Central memory CD8-positive, alpha-beta T cell (primary cell): ENCODE measurements at regions not wholly inside any gene's neighbourhood (a gene's known extent, or its start where the extent isn't known, plus 50 kb on each side); places are given as distances from the start of the nearest gene placed in this dataset.
"Not testable (repeated sequence)": the region's sequence is repeated elsewhere in the genome, so short reads cannot be mapped to it uniquely, and the experiment has no call there.

Experiments
- ATAC-seq: fragments of 150-1000 bp; cut with Tn5 transposase; replicated peaks from 2 replicates; pipeline ENCODE4 v1.10.0; 2022; ENCODE audit warnings: mild to moderate bottlenecking, moderate FRiP score, moderate number of reproducible peaks; ENCODE audit not compliant: poor library complexity, severe bottlenecking; ENCODE audit errors: extremely low read depth
- DNase-seq, 2 donors: peaks; one replicate each; pipeline ENCODE4 v3.0.0; 2021; ENCODE audit warnings: low spot score in 2 of 2
- H3K27ac Mint-ChIP-seq: one replicate; pipeline ENCODE4 v1.8.0; 2022; ENCODE audit warnings: low read depth, mild to moderate bottlenecking, moderate library complexity, mixed read lengths
- H3K27me3 Mint-ChIP-seq: one replicate; pipeline ENCODE4 v1.8.0; 2022; ENCODE audit warnings: mixed read lengths
- H3K36me3 Mint-ChIP-seq: one replicate; pipeline ENCODE4 v1.8.0; 2022; ENCODE audit warnings: mild to moderate bottlenecking, moderate library complexity, mixed read lengths; ENCODE audit not compliant: insufficient read depth
- H3K4me1 Mint-ChIP-seq: one replicate; pipeline ENCODE4 v1.8.0; 2022; ENCODE audit warnings: mixed read lengths
- H3K4me3 Mint-ChIP-seq: one replicate; pipeline ENCODE4 v1.8.0; 2022; ENCODE audit warnings: mild to moderate bottlenecking, moderate library complexity, mixed read lengths
- H3K9me3 Mint-ChIP-seq: one replicate; pipeline ENCODE4 v1.8.0; 2022; ENCODE audit warnings: mixed read lengths

DNA sequence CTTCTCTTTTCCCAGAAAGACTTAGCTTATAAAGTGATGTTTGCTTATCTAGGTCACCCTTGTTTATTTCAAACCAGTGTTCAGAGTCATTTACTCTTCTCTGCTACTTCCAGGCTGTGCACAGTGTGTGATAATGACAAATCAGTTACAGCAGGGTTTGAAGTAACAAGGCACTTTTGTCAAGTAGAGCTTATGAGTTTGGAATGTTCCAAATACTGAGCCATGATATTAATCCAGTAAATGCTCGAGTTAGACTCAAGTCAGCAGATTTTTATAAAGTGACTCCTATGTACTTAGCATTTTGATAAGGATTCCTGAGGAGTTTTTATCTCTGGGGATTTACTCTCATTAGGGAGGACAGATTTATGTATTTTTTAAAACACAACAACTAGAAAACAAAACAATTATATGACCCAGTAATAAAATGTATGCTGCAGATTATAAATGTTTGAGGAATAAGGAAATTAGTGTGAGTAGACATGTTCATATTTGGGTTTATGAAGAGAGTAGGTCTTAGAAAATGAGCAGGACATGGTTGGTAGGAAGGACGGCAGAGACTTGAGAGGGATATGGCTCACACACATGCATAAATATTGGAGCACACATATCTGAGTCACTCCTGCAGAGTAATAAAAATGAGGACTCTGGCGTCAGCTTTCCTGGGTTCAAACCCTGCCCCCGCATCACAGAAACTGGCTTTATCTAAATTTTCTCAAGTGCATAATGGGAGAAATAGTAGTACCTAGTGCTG, 271.2 kb downstream of the FBXO8 start:
- H3K36me3 Mint-ChIP-seq: no peaks in the 10 kb centered on the region
- H3K27me3 Mint-ChIP-seq: no peaks in the 10 kb centered on the region
- ATAC-seq (no peak), DNase-seq (no peak)
- no peaks in the 10 kb centered on the region for H3K9me3 Mint-ChIP-seq
- no peak overlapping the region for H3K4me3 Mint-ChIP-seq
- no peak overlapping the region for H3K27ac Mint-ChIP-seq
- H3K4me1 Mint-ChIP-seq: no peaks in the 10 kb centered on the region

DNA sequence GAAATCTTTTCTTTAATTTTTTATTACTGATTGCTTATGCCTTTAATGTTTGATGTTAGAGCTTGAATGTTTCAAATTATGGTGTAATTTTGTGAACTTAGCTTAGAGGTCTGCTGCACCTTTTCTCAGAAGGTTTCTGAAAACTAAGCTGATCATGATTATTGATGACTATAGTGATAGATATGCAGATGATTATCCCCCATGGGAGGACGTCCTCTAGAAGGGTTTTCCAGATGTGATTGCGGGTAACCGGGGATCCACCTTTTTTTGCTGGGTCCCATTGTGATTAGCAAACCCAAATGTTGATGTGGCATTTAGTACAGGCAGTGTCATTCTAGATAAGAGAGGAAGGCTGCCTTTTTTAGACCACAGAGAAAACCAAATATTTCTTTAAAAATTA, 272.9 kb downstream of the FBXO8 start:
- Mint-ChIP-seq H3K4me1 (no peaks in the 10 kb centered on the region), H3K36me3 (no peaks in the 10 kb centered on the region), H3K9me3 (no peaks in the 10 kb centered on the region), H3K27me3 (no peaks in the 10 kb centered on the region), H3K27ac (no peak overlapping the region), H3K4me3 (no peak overlapping the region)
- DNase-seq (no peak), ATAC-seq (no peak)

DNA sequence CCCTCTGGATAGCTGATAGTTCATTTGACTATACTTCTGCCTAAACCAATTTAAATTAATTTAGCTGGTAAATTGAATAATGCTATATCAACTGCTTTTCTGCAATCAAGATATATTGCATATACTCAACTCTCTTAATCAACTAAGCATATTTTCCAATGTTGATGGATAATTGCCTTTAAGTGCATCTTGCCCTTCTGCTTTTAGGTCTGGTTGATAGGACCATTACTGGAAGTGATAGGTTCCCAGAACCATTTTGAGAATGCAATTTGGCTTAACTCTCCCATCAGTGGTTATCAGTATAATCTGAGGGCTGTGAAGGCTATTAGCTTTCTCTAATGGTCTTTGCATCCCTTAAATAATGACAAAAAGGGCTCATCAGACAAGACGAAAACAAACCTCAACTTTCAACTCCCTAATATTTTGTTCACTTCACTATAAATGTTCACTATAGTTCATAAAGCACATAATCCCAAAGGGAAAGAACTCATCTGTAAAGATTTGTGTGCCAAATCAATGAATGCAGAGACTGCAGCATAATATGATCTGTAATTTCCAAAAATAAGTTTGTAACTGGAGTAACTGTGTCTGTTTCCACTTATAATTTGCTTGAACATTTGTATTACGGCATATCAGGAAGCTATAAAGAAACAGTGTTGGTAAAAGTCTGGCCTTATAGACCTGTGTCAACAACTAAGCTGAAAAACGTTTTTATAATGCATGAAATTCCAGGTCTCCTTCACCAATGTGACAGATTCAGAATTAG, 273.6 kb downstream of the FBXO8 start:
- no peaks in the 10 kb centered on the region for H3K9me3 Mint-ChIP-seq
- DNase-seq: no peak
- H3K27me3 Mint-ChIP-seq: no peaks in the 10 kb centered on the region
- H3K4me1 Mint-ChIP-seq: no peaks in the 10 kb centered on the region
- H3K4me3 Mint-ChIP-seq: no peak overlapping the region
- H3K36me3 Mint-ChIP-seq: no peaks in the 10 kb centered on the region
- H3K27ac Mint-ChIP-seq: no peak overlapping the region
- ATAC-seq: no peak

DNA sequence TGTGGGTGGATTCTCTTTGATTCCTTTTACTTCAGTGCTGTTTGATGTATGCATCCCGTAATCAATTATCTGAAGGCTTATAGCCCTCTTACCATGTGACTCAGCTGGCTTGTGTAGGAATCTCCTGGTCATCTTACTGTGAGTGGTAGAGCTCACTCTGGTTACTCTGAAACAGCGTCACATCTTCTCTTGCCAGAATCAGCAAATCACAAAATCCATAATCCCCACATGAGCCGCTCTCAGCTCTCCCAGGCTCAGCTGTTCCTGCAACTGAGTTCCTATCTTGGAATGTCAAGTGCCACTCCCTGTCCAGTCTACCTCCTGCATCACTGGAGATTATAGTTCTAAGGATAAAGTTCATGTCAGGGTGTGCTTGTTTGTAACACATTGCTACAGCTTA, 278.0 kb downstream of the FBXO8 start:
- Mint-ChIP-seq H3K4me3 (no peak overlapping the region), H3K27ac (no peak overlapping the region)

DNA sequence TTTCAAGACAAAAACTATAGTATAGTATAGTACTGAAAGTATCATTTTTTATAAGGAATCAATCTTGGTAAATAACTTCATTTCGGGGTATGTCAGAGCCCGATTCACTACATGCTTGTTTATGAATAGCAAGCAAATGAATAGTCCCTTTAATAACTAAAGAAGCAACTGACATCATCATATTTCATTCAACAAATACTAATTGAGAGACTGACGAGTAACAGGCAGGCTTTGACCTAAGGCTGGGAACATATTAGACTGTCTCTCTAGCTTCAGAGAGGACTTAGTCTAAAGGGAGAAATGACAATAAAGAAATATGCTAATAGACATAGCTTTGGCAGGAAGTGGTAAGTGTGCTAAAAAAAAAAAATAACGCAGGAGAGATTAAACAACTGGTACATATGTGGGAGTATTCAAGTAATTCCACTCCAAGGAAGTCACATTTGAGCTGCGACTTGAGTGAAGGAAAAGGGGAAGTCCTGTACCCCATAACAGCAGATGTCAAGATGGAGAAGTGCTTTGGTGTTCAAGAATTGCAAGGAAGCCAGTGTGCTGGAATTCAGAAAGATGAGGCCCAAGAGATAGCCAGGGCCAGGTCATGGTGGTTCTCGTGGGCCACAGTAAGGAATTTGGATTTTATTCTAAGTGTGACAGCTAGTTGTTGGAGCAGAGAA, 284.9 kb downstream of the FBXO8 start:
- Mint-ChIP-seq H3K36me3 (no peaks in the 10 kb centered on the region), H3K27me3 (no peaks in the 10 kb centered on the region), H3K4me3 (no peak overlapping the region), H3K9me3 (no peaks in the 10 kb centered on the region), H3K4me1 (no peaks in the 10 kb centered on the region), H3K27ac (no peak overlapping the region)
- ATAC-seq (no peak), DNase-seq (no peak)

More for the DNA sequence above, 278.0 kb downstream of the FBXO8 start:
- Mint-ChIP-seq H3K4me1 (no peaks in the 10 kb centered on the region), H3K9me3 (no peaks in the 10 kb centered on the region), H3K36me3 (no peaks in the 10 kb centered on the region), H3K27me3 (no peaks in the 10 kb centered on the region)
- ATAC-seq (no peak), DNase-seq (no peak)

DNA sequence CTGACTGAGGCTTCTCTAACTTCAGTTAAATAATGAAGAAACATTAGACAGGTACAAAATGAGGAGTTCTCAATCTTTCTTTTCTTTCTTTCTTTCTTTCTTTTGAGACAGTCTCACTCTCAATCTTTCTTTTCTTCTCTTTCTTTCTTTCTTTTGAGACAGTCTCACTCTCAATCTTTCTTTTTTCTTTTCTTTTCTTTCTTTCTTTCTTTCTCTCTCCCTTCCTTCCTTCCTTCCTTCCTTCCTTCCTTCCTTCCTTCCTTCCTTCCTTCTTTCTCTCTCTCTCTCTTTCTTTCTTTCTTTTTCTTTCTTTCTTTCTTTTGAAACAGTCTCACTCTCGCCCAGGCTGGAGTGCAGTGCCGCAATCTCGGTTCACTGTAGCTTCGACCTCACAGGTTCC, 287.7 kb downstream of the FBXO8 start:
- H3K4me1 Mint-ChIP-seq, ATAC-seq, DNase-seq, H3K27me3 Mint-ChIP-seq, H3K4me3 Mint-ChIP-seq, H3K36me3 Mint-ChIP-seq, H3K27ac Mint-ChIP-seq, H3K9me3 Mint-ChIP-seq: not testable (repeated sequence)

DNA sequence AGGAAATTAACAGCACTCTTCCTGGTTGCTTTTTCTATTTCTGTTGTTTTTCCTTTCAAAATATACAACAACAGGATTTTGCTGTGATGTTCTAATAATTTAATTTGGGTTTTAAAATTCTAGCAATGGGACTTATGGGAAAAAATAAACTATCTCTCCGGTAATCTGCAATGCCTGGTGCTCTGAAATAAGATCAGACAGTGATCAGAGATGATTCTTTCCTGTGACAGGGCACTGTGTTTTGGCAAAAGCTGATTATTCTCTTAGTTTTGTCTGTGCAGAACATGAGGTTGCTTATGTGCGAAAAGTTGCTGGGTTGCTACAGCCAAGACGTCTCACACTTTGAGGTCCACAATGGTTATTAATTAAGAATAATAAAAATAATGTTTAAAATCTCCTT, 291.7 kb downstream of the FBXO8 start:
- Mint-ChIP-seq H3K27me3 (no peaks in the 10 kb centered on the region), H3K4me3 (no peak overlapping the region), H3K36me3 (no peaks in the 10 kb centered on the region), H3K9me3 (no peaks in the 10 kb centered on the region), H3K27ac (no peak overlapping the region), H3K4me1 (no peaks in the 10 kb centered on the region)
- ATAC-seq (no peak), DNase-seq (no peak)

DNA sequence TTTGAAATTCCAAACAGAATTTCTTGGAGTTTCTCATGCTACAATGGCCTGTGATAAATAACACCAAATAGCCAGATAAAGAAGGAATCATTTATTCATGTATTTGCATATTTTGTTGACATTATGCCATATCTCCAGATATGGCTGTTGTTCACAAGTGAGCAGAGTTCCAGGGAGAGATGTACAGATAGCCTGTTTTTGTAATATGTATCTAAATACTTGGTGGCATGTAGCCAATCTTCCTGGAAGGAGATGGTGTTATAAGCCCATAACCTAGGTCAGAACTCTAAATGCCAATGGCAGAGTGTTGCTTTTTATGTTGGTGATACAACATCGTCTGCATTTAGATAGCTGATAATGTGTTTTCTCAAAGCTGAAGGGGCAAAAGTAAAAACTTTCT, 292.2 kb downstream of the FBXO8 start:
- DNase-seq (no peak), ATAC-seq (no peak)
- no peaks in the 10 kb centered on the region for H3K4me1 Mint-ChIP-seq
- no peak overlapping the region for H3K4me3 Mint-ChIP-seq
- H3K27ac Mint-ChIP-seq: no peak overlapping the region
- no peaks in the 10 kb centered on the region for H3K9me3 Mint-ChIP-seq
- H3K27me3 Mint-ChIP-seq: no peaks in the 10 kb centered on the region
- no peaks in the 10 kb centered on the region for H3K36me3 Mint-ChIP-seq

DNA sequence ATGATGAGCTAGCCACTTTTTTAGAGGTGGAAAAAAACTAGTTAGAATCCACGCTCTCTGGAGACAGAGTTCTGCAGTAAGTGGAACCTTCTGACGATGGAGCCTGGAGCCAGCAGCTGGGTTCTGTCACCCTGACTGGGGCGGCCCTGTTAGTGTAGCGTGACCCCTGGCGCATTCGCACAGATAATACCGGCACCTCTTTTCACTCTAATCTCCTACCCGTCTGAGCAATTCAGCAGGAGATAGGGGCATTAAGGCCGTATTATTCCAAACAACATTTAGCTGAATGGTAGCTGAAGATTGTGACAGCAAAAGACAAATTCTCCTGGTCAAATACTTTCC, 292.6 kb downstream of the FBXO8 start:
- Mint-ChIP-seq H3K27ac (no peak overlapping the region), H3K4me3 (no peak overlapping the region), H3K4me1 (no peaks in the 10 kb centered on the region), H3K9me3 (no peaks in the 10 kb centered on the region), H3K36me3 (no peaks in the 10 kb centered on the region), H3K27me3 (no peaks in the 10 kb centered on the region)
- ATAC-seq: no peak
- no peak for DNase-seq

DNA sequence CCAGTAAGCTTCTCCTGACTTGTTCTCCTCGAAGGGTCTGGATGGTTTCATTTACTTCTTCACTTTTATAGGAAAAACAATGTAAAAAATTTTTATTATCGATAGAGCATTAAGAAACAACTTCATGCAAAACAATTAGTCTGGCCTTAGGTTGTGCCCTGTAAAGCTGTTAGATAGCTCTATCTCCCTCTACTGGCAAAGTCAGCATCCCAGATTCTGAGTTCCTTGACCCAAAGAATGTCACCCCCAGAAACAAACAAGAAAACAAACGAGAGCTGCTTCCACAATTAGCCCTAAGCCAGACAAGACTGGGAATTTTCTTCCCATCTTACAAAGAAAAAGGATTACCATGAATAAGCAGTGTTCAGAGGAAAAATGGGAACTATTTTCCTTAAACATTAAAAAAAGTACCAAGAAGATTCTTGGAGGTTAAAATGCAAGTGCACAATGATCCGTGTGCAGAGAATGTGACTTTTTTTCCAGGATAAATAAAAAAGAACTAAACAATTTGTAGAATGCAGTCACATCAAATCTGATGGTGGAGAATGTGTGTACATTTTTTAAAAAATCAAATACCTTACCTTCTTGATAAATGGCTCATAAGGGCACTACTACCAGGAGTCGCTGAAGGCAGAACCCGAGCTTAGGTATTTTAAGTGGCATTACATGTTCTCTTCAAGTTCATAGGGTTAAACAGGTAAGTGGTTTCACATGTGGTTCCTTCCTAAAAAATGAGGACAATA, 293.2 kb downstream of the FBXO8 start:
- no peaks in the 10 kb centered on the region for H3K36me3 Mint-ChIP-seq
- H3K4me3 Mint-ChIP-seq: no peak overlapping the region
- ATAC-seq: no peak
- H3K4me1 Mint-ChIP-seq: no peaks in the 10 kb centered on the region
- no peaks in the 10 kb centered on the region for H3K9me3 Mint-ChIP-seq
- H3K27me3 Mint-ChIP-seq: no peaks in the 10 kb centered on the region
- no peak overlapping the region for H3K27ac Mint-ChIP-seq
- DNase-seq: no peak

DNA sequence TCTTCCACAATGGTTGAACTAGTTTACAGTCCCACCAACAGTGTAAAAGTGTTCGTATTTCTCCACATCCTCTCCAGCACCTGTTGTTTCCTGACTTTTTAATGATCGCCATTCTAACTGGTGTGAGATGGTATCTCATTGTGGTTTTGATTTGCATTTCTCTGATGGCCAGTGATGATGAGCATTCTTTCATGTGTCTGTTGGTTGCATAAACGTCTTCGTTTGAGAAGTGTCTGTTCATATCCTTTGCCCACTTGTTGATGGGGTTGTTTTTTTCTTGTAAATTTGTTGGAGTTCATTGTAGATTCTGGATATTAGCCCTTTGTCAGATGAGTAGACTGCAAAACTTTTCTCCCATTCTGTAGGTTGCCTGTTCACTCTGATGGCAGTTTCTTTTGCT, 319.9 kb downstream of the FBXO8 start:
- not testable (repeated sequence) for H3K36me3 Mint-ChIP-seq, H3K27me3 Mint-ChIP-seq, H3K4me3 Mint-ChIP-seq, H3K9me3 Mint-ChIP-seq, H3K4me1 Mint-ChIP-seq, ATAC-seq, DNase-seq, H3K27ac Mint-ChIP-seq

DNA sequence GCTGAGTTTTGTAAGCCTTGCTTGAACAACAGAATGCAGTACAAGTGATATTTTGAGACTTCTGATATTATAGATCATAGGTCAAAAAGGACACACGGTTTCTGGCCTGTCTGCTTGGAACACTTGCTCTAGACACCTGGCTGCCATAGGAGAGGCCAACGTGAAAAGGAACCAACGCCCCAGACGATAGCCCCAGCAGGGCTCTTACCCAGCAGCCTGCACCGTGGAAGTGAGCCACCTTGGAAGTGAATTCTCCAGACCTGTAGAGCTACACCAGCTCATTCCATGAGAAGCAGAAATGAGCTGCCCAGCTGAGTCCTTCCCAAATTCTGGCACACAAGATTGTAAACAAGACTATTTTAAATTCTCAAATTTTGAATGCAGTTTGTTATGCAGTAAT, 323.1 kb downstream of the FBXO8 start:
- ATAC-seq (no peak), DNase-seq (no peak)
- no peak overlapping the region for H3K4me3 Mint-ChIP-seq
- H3K27ac Mint-ChIP-seq: no peak overlapping the region
- H3K4me1 Mint-ChIP-seq: no peaks in the 10 kb centered on the region
- H3K9me3 Mint-ChIP-seq: no peaks in the 10 kb centered on the region
- H3K27me3 Mint-ChIP-seq: no peaks in the 10 kb centered on the region
- no peaks in the 10 kb centered on the region for H3K36me3 Mint-ChIP-seq
